ENCODE measurements at regions not wholly inside any gene's neighbourhood (a gene's known extent, or its start where the extent isn't known, plus 50 kb on each side); places are given as distances from the start of the nearest gene placed in this dataset.

DNA sequence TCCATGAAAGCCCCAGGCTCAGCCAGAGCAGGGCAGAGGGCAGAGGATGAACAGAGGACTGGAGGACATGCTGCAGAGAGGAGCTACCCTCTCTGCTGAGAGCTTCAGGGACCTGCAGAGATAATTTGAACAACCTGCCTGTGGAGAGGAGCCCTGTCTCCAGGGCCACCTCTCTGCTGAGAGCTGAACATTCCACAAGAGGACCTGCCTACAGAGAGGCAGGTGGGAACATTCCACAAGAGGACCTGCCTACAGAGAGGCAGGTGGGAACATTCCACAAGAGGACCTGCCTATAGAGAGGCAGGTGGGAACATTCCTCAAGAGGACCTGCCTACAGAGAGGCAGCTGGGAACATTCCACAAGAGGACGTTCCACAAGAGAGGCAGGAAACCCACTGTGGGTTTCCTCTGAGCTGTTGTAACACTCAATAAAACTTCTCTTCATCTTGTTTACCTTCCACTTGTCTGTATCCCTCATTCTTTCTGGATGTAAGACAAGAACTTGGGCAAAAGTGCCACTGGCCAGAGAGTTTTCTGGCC lies 551.9 kb upstream of the CA10 start:
- no TSS peak for BruUV-seq (replicated peaks)
- no peak overlapping the region for H3K4ac ChIP-seq (ENCODE audit: low read depth, low read length)
- H3K9ac ChIP-seq (ENCODE audit: low read depth, low read length) = no peak overlapping the region
- no peak overlapping the region for H3K4me2 ChIP-seq (ENCODE audit: low read depth, low read length)
- WGBS, 2 experiments (ENCODE audit: extremely low coverage in 2 of 2, insufficient read length in 1 of 2) = no CpG with 5 or more reads among the region's 1 CpG
- no peaks in the 10 kb centered on the region for H3K27me3 ChIP-seq (ENCODE audit: control insufficient read depth, insufficient read depth, low read length)
- H2BK15ac ChIP-seq (ENCODE audit: low read depth, low read length) = no peak overlapping the region
- CTCF ChIA-PET = no interaction called here
- no peak overlapping the region for H3K18ac ChIP-seq (ENCODE audit: low read depth, low read length)
- dilution Hi-C loops (cut with HindIII; ENCODE audit: low sequenced_read_pairs, unreplicated experiment) = no loop called here
- no peak overlapping the region for H2BK20ac ChIP-seq (ENCODE audit: low read depth, low read length)
- H2AK9ac ChIP-seq (replicated peaks; ENCODE audit: low read depth, low read length, poor library complexity) = no peak overlapping the region
- no peak overlapping the region for H4K8ac ChIP-seq (ENCODE audit: low read depth in 2 of 2, low read length in 2 of 2)
- no peak overlapping the region for H2AFZ ChIP-seq (replicated peaks; ENCODE audit: low read length, poor library complexity)
- in situ Hi-C loops (cut with MboI; ENCODE audit: low sequenced_read_pairs) = no loop called here
- H3K36me3 ChIP-seq (ENCODE audit: control insufficient read depth, insufficient read depth, low read length) = no peaks in the 10 kb centered on the region
- H4K91ac ChIP-seq (ENCODE audit: insufficient read depth, low read depth, low read length) = no peak overlapping the region
- no peak overlapping the region for H3K56ac ChIP-seq (ENCODE audit: extremely low read depth, insufficient read depth, low read length)
- no peak overlapping the region for H4K5ac ChIP-seq (ENCODE audit: low read depth, low read length)
- H3K14ac ChIP-seq (replicated peaks; ENCODE audit: low read depth, low read length) = no peak overlapping the region
- H3K4me1 ChIP-seq (ENCODE audit: control insufficient read depth, insufficient read depth, low read length) = no peaks in the 10 kb centered on the region
- no peaks in the 10 kb centered on the region for H4K20me1 ChIP-seq (ENCODE audit: insufficient read depth, low read length)
- H2AK5ac ChIP-seq (ENCODE audit: low read depth, low read length) = no peak overlapping the region
- intact Hi-C loops (cut with micrococcal nuclease) = no loop called here
- H3K23ac ChIP-seq (ENCODE audit: low read depth, low read length) = no peak overlapping the region
- H3K27ac ChIP-seq (ENCODE audit: insufficient read depth, low read length) = no peak overlapping the region
- H3K9me3 ChIP-seq (ENCODE audit: control insufficient read depth, insufficient read depth, low read length) = peaks cover 8% of the 10 kb centered on the region
- no peak for DNase-seq
- ATAC-seq (ENCODE audit: low read depth) = no peak
- POLR2A ChIA-PET (ENCODE audit: unreplicated experiment) = no interaction called here
- no peak overlapping the region for H2BK5ac ChIP-seq (ENCODE audit: low read depth, low read length, poor library complexity, severe bottlenecking)
- TF ChIP-seq POLR2A (IDR thresholded peaks at IDR 0.05; ENCODE audit: low read depth, low read length) = no peak
- TF ChIP-seq, protein P1, sequence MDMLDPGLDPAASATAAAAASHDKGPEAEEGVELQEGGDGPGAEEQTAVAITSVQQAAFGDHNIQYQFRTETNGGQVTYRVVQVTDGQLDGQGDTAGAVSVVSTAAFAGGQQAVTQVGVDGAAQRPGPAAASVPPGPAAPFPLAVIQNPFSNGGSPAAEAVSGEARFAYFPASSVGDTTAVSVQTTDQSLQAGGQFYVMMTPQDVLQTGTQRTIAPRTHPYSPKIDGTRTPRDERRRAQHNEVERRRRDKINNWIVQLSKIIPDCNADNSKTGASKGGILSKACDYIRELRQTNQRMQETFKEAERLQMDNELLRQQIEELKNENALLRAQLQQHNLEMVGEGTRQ (IDR thresholded peaks at IDR 0.05; ENCODE audit: low read depth, low read length) = no peak
- no peak for TF ChIP-seq CEBPB (IDR thresholded peaks at IDR 0.05; ENCODE audit: low read depth, low read length)
- TF ChIP-seq SMC3 (IDR thresholded peaks at IDR 0.05; ENCODE audit: low read depth, low read length) = no peak
- no peak for TF ChIP-seq MAZ (IDR thresholded peaks at IDR 0.05; ENCODE audit: borderline replicate concordance, low read depth, low read length)
- no peak for TF ChIP-seq RAD21 (IDR thresholded peaks at IDR 0.05; ENCODE audit: low read length)
- TF ChIP-seq FOS (IDR thresholded peaks at IDR 0.05; ENCODE audit: low read depth, low read length) = no peak
- no peak for TF ChIP-seq NFE2L2 (IDR thresholded peaks at IDR 0.05; ENCODE audit: low read depth, low read length)
- TF ChIP-seq RFX5 (IDR thresholded peaks at IDR 0.05; ENCODE audit: low read depth, low read length) = no peak
- TF ChIP-seq RCOR1 (IDR thresholded peaks at IDR 0.05; ENCODE audit: insufficient replicate concordance, low read length) = no peak
- no peak for TF ChIP-seq MXI1 (IDR thresholded peaks at IDR 0.05; ENCODE audit: borderline replicate concordance, low read depth, low read length)
- TF ChIP-seq, protein P2, sequence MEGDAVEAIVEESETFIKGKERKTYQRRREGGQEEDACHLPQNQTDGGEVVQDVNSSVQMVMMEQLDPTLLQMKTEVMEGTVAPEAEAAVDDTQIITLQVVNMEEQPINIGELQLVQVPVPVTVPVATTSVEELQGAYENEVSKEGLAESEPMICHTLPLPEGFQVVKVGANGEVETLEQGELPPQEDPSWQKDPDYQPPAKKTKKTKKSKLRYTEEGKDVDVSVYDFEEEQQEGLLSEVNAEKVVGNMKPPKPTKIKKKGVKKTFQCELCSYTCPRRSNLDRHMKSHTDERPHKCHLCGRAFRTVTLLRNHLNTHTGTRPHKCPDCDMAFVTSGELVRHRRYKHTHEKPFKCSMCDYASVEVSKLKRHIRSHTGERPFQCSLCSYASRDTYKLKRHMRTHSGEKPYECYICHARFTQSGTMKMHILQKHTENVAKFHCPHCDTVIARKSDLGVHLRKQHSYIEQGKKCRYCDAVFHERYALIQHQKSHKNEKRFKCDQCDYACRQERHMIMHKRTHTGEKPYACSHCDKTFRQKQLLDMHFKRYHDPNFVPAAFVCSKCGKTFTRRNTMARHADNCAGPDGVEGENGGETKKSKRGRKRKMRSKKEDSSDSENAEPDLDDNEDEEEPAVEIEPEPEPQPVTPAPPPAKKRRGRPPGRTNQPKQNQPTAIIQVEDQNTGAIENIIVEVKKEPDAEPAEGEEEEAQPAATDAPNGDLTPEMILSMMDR (conservative IDR thresholded peaks at IDR 0.05; ENCODE audit: low read depth, low read length) = no peak
- no peak for TF ChIP-seq BHLHE40 (IDR thresholded peaks at IDR 0.05; ENCODE audit: low read depth, low read length)
- TF ChIP-seq CHD1 (IDR thresholded peaks at IDR 0.05; ENCODE audit: low read depth, low read length) = no peak
- no peak for TF ChIP-seq MAFK (IDR thresholded peaks at IDR 0.05; ENCODE audit: low read depth, low read length)
- TF ChIP-seq, protein P3, sequence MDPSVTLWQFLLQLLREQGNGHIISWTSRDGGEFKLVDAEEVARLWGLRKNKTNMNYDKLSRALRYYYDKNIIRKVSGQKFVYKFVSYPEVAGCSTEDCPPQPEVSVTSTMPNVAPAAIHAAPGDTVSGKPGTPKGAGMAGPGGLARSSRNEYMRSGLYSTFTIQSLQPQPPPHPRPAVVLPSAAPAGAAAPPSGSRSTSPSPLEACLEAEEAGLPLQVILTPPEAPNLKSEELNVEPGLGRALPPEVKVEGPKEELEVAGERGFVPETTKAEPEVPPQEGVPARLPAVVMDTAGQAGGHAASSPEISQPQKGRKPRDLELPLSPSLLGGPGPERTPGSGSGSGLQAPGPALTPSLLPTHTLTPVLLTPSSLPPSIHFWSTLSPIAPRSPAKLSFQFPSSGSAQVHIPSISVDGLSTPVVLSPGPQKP (IDR thresholded peaks at IDR 0.05; ENCODE audit: borderline replicate concordance, low read depth, low read length) = no peak
- no peak overlapping the region for H2BK120ac ChIP-seq (ENCODE audit: low read depth, low read length)
- no peaks in the 10 kb centered on the region for H3K9me1 ChIP-seq (ENCODE audit: insufficient read depth, low read length)
- no peak overlapping the region for H3K4me3 ChIP-seq (ENCODE audit: insufficient read depth, low read depth, low read length)
- H3K79me1 ChIP-seq (ENCODE audit: low read depth in 1 of 2, low read length in 2 of 2) = no peaks in the 10 kb centered on the region

Data from IMR-90 (cell line).